ENCODE measurements at regions not wholly inside any gene's neighbourhood (a gene's known extent, or its start where the extent isn't known, plus 50 kb on each side); places are given as distances from the start of the nearest gene placed in this dataset.

DNA sequence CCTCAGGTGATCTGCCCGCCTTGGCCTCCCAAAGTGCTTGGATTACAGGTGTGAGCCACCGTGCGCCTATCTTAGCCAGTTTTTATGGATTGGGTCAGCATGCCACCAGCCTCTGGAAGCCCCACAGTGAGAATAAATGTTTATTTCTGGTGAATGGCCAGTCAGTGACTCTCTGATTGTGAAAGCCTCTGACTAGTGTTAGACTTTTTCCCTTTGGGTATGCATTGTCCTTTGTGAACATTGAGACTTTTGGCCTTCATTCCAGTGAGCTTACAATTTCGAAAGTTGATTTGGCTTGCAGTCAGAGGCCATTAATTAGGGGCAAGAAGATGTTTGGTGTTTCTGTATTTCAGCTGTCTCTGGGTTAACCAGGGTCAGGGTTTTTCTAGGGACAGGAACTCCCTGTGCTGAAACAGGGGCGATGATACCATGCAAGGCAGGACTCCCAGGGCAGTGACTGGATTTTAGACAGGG is 274.5 kb upstream of the C2CD4B start:
- DNase-seq = no peak

DNA sequence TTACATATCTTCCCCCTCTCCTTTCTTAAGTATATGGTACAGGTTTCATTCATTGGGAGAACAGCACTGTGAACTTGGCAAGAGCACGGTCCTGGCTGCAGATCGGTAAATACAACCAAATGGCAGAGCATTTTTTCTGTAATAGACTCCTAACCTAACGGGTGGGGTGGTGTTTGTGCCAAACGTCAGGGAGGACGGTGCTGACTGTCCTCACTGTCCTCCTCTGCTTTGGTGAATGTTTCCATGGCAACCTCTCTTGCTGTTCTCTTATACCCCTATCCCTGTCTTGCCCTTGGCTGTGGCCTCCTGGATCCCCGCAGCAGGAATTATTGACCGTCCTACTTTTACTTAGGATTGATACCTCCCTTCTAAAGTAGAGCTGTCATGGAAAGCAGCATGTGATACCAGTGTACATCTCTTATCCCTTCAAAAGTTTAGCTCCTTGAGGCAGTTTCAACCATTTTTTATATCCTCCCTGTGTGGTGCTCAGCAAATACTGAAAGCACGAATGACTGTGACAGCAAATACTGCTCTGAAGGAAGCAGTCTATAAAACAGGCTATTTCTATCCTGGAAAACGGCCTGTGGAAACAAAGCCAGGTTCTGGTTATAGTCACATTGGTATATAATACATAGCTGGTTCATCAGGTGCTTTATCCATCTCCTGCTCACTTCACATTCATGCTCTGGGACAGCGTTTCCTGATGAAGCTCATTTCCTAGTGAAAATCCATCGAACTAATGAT is 275.4 kb upstream of the C2CD4B start:
- no peak for DNase-seq

DNA sequence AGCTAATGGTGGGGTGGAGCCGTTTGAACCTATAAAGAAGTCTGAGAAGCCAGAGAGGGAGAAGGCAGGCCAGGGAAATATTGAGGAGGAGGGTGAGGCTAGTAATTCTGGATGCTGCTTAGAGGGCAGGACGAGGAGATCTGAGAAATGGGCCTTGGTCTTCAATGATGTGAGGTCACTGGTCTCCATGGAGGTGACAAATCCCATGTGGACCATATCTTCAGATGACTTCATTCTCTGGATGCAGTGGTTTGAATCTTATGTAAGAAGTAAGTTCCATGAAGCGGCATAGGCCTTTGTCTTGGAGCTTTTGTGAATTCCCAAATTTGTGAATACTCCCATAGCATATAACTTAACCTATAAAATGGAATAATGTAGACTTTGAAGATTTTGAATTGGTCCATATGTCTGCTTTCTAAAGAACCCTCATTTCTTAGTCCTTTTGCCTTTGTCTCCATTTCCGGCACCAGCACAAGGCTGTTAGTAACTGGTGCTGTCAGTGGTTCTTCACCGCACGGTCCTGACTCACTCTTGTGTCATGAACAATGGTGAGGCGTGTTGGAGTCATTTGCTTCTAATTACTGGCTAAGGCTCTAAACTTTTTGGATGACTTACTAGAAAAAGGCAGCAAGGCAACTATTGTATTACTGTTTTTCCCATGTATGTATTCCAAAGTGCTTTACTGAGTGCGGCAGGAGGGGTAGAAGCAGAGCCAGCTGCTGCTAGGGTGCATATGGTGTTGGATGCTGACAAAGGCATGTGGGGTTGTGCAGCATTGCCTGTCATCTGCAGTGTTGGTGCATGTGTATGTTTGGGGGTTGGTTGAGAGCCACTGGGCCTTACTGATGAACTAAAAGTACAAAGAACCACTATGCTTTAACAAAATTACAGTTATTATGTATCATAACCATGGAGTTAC is 279.3 kb upstream of the C2CD4B start:
- DNase-seq = no peak

DNA sequence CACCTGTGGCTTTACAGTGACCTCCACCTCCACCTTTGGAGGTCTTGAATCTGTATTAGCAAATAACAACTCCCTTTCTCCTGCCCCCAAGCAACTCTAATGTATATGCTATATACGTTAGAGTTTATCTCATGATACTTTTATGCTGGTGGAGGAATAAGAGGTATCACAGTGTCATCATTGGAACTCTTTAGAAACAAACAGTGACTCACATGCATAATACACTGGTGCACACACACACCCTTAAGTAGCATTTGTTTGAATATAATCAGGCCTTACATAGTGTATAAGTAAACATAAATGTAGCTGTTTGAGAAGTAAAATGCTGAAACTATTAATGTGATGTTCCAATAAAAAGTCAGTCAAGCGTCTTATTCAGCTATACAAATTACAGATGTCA is 280.2 kb upstream of the C2CD4B start:
- no peak for DNase-seq

DNA sequence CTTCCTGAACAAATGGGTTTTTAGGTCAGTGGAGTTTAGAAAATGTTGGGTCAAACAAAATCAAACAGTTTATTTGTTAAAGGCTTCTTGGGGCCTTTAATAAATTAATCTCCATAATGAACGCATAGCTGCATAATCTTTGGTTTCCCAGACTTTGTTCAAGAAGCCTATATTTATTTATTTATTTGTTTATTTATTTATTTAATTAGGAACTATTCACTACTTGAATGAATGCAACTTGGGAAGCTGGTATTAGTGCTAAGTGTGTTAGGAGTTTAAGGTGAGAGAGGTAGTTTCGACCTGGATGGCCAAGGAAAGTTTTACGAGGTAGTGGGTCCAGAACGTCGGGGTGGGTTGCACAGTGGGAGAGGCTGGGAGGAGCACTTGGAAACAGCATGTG is 281.9 kb upstream of the C2CD4B start:
- DNase-seq = no peak

DNA sequence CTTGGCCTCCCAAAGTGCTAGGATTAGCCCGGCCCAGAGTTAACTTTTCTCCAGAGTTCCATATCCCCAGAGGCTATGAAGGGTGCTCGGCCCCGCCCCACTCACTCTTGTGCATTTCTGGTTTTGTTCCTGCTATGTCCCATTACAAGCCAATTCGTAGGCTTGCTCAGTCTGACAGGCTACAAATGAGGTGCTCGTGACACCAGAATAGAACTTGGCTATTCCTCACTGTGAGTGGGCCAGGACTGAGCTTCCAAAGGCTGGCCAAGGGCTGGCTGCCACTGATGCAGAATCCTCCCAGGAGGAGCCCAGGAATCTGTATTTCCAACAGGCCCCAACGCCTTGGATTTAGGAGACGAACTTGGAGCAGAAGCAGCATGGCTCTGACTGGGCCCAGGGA is 282.7 kb upstream of the C2CD4B start:
- no peak for DNase-seq

DNA sequence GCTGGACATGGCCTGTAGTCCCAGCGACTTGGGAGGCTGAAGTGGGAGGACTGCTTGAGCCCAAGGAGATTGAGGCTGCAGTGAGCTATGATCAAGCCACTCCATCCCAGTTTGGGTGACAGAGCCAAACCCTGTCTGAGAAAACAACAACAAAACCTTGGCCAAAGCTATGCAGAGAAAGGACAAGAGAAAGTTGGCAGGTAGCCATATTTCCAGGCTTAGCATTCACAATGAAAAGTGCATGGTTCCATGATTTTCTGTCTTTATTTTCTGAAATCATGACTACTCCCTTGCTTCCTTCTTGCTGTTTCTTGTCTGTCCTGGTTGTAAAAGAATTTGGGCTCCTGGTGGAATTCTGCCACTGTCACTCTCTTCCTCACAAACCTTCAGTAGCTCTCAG is 284.6 kb upstream of the C2CD4B start:
- DNase-seq = no peak

DNA sequence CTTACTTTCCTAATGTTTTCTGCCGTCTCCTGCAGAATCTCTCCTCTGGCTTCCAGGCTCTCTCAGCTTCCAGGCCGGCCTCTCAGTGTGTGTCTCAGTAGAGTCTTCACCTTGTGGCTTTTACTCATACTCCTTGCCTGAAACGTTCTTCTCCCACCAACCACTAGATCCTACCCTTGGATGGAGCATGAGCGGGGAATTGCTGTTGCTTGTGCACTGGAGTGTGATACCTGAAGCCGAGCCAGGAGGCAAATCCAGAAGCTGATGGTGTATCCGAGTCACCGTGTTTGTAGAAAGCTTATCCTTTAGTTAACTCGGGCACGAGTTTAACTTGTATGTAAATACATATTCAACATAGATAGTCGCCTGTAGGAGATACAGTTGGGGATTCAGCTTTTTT is 285.0 kb upstream of the C2CD4B start:
- no peak for DNase-seq

DNA sequence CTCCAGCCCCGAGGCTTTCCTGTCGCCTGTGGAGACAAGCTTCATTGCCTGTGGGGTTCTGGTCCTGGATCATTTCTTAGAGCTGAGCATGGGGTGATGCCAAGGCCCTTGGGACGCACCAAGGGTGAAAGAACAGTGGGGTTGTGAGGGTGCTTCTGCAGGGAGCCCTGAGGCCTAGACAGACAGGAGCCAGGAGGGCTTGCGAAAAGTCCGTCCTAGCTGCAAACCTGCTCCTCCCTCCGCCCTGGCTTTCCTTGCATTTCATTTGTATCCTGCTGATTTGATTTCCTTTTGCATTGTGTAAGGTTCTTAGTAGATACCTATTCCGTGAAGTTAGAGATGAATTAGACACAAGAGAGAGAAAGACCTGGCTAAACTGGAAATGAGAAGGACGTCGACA is 286.9 kb upstream of the C2CD4B start:
- no peak for DNase-seq

DNA sequence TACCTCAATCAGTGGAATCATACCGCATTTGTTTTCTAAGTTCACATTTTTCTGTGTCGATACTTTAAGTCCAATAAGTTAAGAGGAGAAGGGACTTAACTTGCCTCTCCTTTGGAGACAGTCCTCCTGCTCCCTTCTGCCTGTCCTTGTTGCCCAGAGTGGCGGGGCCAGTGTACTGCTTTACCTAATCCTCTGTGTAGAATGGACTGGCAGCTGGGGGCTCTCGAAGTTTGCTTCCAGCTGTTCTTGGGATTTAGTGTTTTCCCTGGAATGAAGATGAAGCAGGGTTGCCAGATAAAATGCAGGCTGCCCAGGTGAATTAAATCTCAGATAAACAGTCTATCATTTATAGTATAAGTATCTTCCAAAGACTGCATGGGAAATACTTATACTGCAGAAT is 287.6 kb upstream of the C2CD4B start:
- DNase-seq = no peak

DNA sequence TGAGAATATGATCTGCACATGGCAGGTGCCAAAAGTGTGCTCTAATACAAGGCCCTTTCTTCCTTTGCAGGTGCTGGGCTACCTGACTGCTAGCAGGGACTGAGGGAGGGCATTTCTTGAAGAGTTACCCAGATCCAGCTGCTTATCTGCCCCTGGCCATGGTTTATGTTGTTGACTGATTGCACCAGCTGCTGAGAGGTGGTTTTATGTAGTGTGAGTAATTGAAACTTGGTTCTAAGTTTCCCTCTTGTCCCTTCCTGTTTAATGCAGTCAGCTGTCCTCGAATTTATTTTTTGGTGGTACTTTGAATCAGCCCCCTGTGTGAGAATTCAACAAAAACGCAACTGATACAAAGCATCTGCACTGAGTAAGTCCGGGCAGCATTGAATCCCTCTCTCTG is 288.3 kb upstream of the C2CD4B start:
- no peak for DNase-seq

DNA sequence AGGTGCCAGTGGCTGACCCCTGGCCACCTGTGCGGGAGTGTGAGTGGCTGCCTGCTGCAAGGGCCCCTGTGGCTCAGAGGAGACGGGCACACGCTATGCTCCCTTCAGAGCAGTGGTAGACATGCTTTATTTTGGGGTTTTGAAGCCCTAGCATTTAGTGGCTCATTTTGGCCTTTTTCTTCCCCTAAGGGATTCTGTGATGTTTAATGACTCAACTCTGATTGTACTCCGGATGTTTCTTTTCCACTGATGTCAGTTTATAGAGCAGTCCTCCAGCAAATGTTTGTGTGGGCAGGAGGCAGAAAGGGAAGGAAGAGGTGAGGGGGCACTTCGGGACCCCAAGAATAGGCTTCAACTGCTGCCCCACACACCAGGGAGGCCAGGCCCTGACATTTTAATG is 288.9 kb upstream of the C2CD4B start:
- no peak for DNase-seq

DNA sequence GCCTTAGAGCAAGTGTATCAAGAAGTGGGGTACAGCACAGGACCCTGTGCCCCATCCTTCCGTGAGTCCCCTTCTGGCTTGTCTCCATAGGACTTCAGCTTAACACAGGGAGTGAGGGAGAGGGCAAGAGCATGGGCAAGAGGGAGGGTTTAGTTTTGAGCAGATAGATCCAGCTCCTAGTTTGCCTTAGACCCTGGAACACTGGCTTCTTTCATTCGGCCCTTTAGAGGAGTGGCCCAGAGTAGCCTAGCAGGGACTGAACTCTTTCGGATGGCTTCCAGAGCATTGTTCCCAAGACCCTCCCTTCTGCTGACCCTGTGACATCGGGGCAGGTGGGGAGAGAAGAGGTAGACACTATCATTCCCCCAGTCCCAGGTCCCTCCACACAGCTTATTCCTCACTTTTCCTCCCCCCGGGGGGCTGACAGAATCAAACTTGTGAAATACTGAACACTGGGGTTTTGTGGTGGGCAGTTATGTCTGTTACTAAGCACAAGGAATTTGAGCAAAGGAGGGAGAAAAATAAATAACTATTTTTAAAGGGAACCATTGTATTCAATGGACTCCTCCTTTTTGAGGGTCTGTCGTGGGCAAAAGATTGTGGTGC is 289.6 kb upstream of the C2CD4B start:
- DNase-seq = no peak

DNA sequence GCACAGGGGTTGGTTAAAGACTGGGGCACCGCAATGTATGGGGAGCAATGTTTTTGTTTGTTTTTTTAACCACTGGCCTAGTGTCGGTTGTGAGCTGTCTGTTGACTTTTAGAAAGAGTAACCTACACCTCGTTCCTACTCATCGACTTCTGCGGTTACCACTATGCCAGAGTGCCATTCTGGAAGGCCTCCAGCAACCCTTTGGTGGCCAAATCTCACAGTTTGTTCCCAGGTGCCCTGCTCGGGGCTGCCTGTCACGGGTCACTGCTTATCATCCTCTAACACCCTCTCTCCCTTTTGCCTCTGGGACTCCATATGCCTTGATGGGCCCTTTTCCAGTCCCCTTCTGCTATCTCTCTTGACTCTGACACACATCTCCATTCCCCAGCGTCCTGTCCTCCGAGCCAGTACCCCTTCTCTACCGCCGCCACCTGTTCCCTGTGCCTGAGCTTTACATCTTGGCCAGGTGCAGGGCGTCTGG is 290.4 kb upstream of the C2CD4B start:
- DNase-seq = no peak

DNA sequence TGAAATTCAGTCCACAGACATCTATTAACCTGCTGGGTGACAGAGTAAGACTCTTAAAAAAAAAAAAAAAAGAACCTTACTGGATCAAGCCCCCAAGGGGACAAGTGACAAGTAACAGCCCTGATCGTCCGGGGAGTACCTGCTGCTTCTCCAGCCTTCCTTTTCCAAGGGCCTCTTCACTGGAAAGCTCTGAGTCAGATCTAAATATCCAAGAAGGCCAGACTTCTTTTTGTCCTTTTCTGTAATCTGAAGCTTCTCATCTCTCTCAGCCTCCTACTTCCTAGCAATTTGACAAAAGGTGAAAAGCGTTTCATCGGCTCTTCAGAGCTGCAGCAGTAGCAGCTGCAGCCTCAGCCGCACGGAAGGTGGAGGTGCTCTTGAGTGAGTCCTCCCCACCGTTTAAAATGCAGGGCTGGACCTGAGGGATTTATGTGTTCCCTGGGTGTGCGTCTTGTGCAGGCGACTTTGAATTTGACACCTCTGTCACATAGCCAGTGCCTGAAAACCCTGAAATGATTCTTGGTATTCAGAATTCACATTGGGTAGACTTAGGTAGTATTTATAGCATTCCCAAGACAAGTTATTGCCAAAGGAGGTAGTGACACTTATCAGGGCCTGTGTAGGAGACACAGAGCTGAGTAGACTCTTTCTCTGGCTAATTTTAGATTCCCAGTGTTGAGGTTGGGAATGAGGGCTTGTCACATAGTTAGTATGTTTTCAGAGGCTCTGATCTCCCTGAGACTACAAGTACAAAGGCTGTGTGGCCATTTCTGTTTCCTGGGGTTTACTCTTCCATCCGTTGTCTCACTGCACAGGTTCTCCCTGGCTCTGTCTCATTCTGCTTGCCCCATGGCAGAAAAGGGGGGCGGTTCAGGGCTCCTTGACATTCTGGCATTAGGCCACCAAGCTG is 291.2 kb upstream of the C2CD4B start:
- no peak for DNase-seq

DNA sequence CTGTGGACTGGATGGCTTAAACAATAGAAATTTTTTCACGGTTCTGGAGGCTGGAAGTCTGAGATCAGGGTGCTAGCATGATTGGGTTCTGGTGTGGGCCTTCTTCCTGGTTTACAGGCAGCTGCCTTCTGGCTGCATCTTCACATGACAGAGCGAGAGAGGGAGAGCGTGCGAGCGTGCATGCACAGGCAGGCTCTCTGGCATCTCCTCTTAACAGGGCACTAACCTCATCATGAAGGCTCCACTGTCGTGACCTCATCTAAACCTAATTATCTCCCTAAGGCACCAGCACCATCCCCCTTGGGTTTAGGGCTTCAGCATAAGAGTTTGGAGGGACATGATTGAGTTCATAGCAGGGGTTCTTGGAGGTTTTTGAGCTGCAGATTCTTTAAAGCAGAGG is 292.0 kb upstream of the C2CD4B start:
- DNase-seq = no peak

DNA sequence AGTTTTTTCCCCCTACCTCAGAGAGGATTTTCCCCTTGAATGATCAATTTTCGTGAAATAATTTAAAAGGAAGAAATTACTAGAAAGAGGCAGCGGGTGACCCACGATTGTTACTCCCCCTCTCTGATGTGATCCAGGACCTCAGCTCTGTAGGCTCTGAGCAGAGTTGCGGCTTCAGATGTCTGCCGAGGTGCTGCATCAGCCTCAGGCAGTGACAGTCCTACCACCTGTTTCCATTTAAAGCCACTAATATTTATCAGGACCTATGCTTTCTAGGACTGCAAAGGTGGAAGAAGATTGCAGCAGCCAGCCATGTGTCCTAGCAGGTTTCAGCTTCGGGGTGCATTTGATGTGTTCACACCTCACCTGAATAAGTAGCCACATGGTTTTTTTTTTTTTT is 294.8 kb upstream of the C2CD4B start:
- DNase-seq = no peak

DNA sequence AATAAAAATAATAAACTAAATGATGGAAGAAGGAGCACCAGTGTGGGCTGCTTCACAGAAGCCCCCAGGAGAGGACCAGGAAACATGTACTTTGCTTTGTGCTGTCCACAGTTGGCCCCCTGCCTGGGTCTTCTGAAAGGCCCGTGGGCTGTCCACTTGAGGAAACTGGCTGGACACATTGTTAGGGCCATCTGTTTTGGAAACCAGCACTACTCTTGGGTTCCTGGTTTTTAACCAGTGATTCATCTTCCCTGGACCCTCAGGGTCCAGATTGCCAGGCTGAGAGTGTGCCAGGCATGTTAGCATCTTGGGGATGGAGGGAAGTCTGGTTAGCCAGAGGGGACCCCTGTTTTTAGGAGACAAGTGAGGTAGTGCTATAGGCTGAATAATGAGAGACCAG is 297.2 kb upstream of the C2CD4B start:
- DNase-seq = no peak

DNA sequence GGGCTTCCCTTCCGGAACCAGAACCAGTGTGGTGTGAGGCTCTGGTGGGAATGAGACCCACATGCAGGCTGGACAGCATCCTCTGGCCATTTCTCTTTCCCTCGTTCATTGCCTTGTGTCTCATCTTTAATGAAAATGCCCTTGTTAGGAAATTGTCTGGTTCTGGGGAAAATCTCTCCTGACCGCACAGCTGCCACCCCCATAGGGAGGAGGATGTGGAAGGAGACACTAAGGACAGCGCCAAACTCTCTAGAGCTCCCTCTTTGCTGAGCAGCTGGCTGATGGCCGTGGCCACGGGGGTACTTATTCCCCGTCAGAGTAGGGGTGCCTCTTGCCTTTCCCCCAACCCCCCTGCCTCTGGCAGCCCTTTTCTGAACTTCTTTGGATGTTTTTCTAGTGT is 297.6 kb upstream of the C2CD4B start:
- DNase-seq = no peak

DNA sequence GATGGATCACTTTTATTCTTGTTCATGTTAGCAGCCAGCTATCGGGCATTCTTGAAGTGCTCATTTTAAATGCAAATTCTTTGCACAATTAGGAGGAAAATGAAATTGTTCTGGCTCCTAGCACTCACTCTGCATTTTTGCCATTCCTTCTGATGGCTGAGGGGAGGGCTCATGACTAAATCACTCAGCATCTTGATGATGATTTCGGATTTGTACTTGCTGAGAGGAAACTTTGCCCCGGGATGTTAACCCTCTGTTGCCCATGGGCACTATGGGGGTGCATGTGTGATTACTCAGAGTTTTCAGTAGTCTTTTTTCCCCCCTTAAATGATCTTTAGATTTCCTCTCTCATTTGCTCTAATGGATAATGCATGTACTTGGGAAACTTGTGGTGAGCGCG is 299.6 kb upstream of the C2CD4B start:
- DNase-seq = no peak

DNA sequence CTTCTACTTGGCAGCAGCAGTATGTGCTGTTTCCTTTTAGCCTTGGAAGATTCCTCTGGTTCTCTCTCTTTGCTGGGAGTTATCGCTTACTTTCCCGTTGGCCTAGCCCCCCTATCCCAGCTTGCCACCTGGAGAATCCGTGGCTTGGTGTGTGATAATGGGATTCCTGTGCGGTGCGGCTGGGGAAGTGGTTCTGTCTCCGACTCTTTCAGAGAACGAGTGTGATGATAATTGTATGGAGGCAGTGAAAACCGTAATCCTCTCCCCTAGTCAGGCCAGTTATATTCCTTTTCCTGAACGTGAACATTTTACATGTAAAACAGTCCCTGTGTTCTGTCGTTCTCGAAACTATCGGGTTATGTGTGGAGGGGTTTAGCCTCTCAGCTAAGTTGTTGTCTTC is 300.1 kb upstream of the C2CD4B start:
- no peak for DNase-seq

DNA sequence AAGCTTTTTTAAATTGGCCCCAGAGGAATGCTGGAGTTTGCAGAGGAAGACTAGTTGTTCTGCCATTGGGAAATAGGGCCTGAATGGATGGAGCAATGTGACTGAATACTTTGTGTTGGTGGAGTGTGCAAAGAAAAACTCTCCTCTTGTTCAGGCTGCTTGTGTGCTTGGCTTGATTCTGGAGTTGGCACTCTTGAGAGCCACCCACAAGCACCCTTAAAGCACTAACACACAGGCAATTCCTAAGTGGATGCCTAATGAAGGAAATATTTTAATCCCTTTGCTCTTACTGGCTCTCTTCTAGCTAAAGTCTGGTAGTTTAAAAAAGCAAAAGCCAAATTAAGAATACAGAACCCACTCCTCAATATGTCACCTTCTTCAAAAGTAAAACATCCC is 304.4 kb upstream of the C2CD4B start:
- DNase-seq = no peak
